ENCODE measurements at regions not wholly inside any gene's neighbourhood (a gene's known extent, or its start where the extent isn't known, plus 50 kb on each side); places are given as distances from the start of the nearest gene placed in this dataset.

- H3K4me1 ChIP-seq = no peaks in the 10 kb centered on the region
- H3K36me3 ChIP-seq = no peaks in the 10 kb centered on the region
- H3K9me3 ChIP-seq = no peaks in the 10 kb centered on the region
- no peak for DNase-seq
- H3K27me3 ChIP-seq = no peaks in the 10 kb centered on the region
- no peak overlapping the region for H3K4me3 ChIP-seq
- no peak overlapping the region for H3K27ac ChIP-seq
- TF ChIP-seq CTCF (IDR thresholded peaks at IDR 0.05) = no peak
- TF ChIP-seq POLR2A (IDR thresholded peaks at IDR 0.05) = no peak
Observed at GRCh38 chr9:95615246-95615645, 98.5 kb upstream of the PTCH1 start.

GRCh38 chr9:95613670-95614069 lies 96.9 kb upstream of the PTCH1 start:
- no peaks in the 10 kb centered on the region for H3K27me3 ChIP-seq
- H3K36me3 ChIP-seq = no peaks in the 10 kb centered on the region
- no peak overlapping the region for H3K4me3 ChIP-seq
- TF ChIP-seq CTCF (IDR thresholded peaks at IDR 0.05) (no peak), POLR2A (IDR thresholded peaks at IDR 0.05) (no peak)
- H3K4me1 ChIP-seq = no peaks in the 10 kb centered on the region
- no peak overlapping the region for H3K27ac ChIP-seq
- DNase-seq = no peak
- no peaks in the 10 kb centered on the region for H3K9me3 ChIP-seq

GRCh38 chr9:95611354-95611753 lies 94.6 kb upstream of the PTCH1 start:
- TF ChIP-seq POLR2A (IDR thresholded peaks at IDR 0.05) (no peak), CTCF (IDR thresholded peaks at IDR 0.05) (no peak)

GRCh38 chr9:95610006-95610785 lies 93.4 kb upstream of the PTCH1 start:
- H3K27ac ChIP-seq = no peak overlapping the region
- no peaks in the 10 kb centered on the region for H3K9me3 ChIP-seq
- H3K4me3 ChIP-seq = no peak overlapping the region
- no peaks in the 10 kb centered on the region for H3K27me3 ChIP-seq
- peak in 1 of 3 donors; percentile 8 for DNase-seq
- H3K4me1 ChIP-seq = no peaks in the 10 kb centered on the region
- TF ChIP-seq CTCF (IDR thresholded peaks at IDR 0.05) = no peak
- TF ChIP-seq POLR2A (IDR thresholded peaks at IDR 0.05) = no peak
- H3K36me3 ChIP-seq = no peaks in the 10 kb centered on the region

More at GRCh38 chr9:95611354-95611753, 94.6 kb upstream of the PTCH1 start:
- DNase-seq = peak in 1 of 3 donors; percentile 38
- no peak overlapping the region for H3K4me3 ChIP-seq
- H3K27ac ChIP-seq = no peak overlapping the region
- no peaks in the 10 kb centered on the region for H3K27me3 ChIP-seq
- no peaks in the 10 kb centered on the region for H3K9me3 ChIP-seq
- no peaks in the 10 kb centered on the region for H3K36me3 ChIP-seq
- no peaks in the 10 kb centered on the region for H3K4me1 ChIP-seq

GRCh38 chr9:95609426-95609825 lies 92.7 kb upstream of the PTCH1 start:
- Histone ChIP-seq H3K27me3 (no peaks in the 10 kb centered on the region), H3K9me3 (no peaks in the 10 kb centered on the region), H3K4me1 (no peaks in the 10 kb centered on the region), H3K4me3 (no peak overlapping the region), H3K27ac (no peak overlapping the region), H3K36me3 (no peaks in the 10 kb centered on the region)
- DNase-seq = peak in 1 of 3 donors; percentile 13
- TF ChIP-seq CTCF (IDR thresholded peaks at IDR 0.05) = no peak
- TF ChIP-seq POLR2A (IDR thresholded peaks at IDR 0.05) = no peak
